NCI-H460 (cell line): ENCODE measurements at regions not wholly inside any gene's neighbourhood (a gene's known extent, or its start where the extent isn't known, plus 50 kb on each side); places are given as distances from the start of the nearest gene placed in this dataset.
"Not testable (repeated sequence)": the region's sequence is repeated elsewhere in the genome, so short reads cannot be mapped to it uniquely, and the experiment has no call there.

Source experiments
- DNase-seq: peaks from one replicate; pipeline ENCODE4 v3.0.0-alpha.2; 2016; ENCODE audit warnings: low read depth; ENCODE audit errors: extremely low read depth

- DNase-seq = no peak
These were observed 563.9 kb downstream of the TFAP2A start for GRCh38 chr6:9851006-9851405.

- DNase-seq = no peak
These were observed 566.8 kb downstream of the TFAP2A start for GRCh38 chr6:9848094-9848493.

- DNase-seq = no peak
These were observed 572.8 kb downstream of the TFAP2A start for GRCh38 chr6:9841886-9842725.

- DNase-seq = no peak
These were observed 580.6 kb downstream of the TFAP2A start for GRCh38 chr6:9834233-9834632.

GRCh38 chr6:9831783-9832182, 583.1 kb downstream of the TFAP2A start:
- no peak for DNase-seq

GRCh38 chr6:9830808-9831207, 584.1 kb downstream of the TFAP2A start:
- no peak for DNase-seq

GRCh38 chr6:9825526-9825925, 589.3 kb downstream of the TFAP2A start:
- DNase-seq = no peak

GRCh38 chr6:9810727-9811126, 604.1 kb downstream of the TFAP2A start:
- DNase-seq = not testable (repeated sequence)

- DNase-seq = no peak
These were observed 604.6 kb downstream of the TFAP2A start for GRCh38 chr6:9810286-9810685.

- no peak for DNase-seq
These were observed 608.7 kb downstream of the TFAP2A start for GRCh38 chr6:9806195-9806594.

GRCh38 chr6:9801249-9801754, 613.6 kb downstream of the TFAP2A start:
- no peak for DNase-seq

- no peak for DNase-seq
These were observed 615.3 kb downstream of the TFAP2A start for GRCh38 chr6:9799582-9799981.

- no peak for DNase-seq
These were observed 618.0 kb downstream of the TFAP2A start for GRCh38 chr6:9796827-9797226.

GRCh38 chr6:9795880-9796279, 619.0 kb downstream of the TFAP2A start:
- DNase-seq = no peak

- no peak for DNase-seq
These were observed 625.7 kb downstream of the TFAP2A start for GRCh38 chr6:9789201-9789600.

- no peak for DNase-seq
These were observed 630.1 kb downstream of the TFAP2A start for GRCh38 chr6:9784786-9785185.

- DNase-seq = no peak
These were observed 631.3 kb downstream of the TFAP2A start for GRCh38 chr6:9783567-9783966.

- peak; percentile 51 for DNase-seq
These were observed 648.5 kb downstream of the TFAP2A start for GRCh38 chr6:9766240-9766915.

GRCh38 chr6:9761220-9761619, 653.7 kb downstream of the TFAP2A start:
- no peak for DNase-seq

- DNase-seq = no peak
These were observed 660.4 kb downstream of the TFAP2A start for GRCh38 chr6:9754515-9754914.

- DNase-seq = no peak
These were observed 668.9 kb downstream of the TFAP2A start for GRCh38 chr6:9745966-9746365.

- no peak for DNase-seq
These were observed 669.4 kb downstream of the TFAP2A start for GRCh38 chr6:9745476-9745875.
